ENCODE measurements at regions not wholly inside any gene's neighbourhood (a gene's known extent, or its start where the extent isn't known, plus 50 kb on each side); places are given as distances from the start of the nearest gene placed in this dataset.

GRCh38 chr12:58502226-58502625, 418.1 kb downstream of the LRIG3 start:
- peak; percentile 55 for DNase-seq

DNA sequence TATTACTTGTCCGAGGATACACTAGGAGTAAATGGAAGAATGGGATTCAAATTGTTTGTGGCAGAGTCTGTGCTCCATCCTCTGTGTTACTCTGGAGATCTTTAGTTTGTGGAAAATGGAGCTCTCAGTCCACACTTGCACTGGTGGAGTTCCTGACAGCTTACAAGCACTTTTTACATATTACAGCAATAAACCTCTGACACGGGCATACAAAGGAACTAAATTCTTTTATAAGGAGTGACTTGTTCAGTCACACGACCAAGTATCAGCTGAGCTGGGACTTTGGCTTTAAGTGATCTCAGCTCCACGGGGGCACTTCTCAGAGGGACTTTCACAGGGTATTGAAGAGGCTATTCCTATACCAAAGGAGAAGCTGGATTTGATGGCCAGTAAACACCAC, 417.5 kb downstream of the LRIG3 start:
- DNase-seq: no peak

GRCh38 chr12:58503731-58504130, 416.6 kb downstream of the LRIG3 start:
- no peak for DNase-seq

- DNase-seq: no peak
Measured at GRCh38 chr12:58504143-58504938, 416.0 kb downstream of the LRIG3 start.

GRCh38 chr12:58509116-58509885, 411.0 kb downstream of the LRIG3 start:
- no peak for DNase-seq

GRCh38 chr12:58513301-58513834, 406.9 kb downstream of the LRIG3 start:
- DNase-seq: peak; percentile 66

GRCh38 chr12:58513852-58514251, 406.5 kb downstream of the LRIG3 start:
- peak; percentile 56 for DNase-seq

DNA sequence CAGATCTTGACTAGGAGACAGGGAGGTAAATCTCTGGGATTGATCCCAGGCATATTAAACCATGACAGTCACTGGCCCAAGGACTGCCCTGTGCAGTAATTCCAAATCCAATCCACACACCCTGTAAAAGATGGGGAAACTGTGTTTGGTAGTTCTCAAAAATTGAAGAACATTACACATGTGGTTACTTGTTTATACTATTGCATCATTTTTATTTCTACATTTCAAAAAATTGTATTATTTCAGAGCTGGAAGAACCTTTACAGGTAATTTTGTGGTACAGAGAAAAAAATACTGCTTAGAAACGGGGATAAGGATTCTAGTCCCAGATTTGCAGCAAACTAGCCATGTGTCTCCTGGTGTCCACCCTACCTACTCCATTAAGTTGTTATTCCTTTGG, 400.5 kb downstream of the LRIG3 start:
- no peak for DNase-seq

GRCh38 chr12:58521152-58521551, 399.2 kb downstream of the LRIG3 start:
- no peak for DNase-seq

DNA sequence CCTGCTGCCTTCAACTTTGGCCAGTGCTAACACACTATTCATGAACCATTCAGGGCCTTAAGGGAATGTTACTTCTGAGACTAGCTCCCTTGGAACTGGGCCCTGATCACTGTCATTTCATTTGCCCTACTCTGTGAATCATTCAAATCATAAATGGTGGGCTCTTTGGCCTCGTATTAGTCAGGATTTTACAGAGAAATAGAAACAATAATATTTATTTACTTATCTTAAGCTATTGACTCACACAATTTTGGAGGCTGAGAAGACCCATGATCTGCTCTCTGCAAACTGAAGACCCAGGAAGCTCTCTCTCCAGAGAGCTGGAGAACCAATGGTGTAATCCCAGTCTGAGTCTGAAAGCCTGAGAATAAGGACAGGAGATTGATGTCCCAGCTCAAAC, 398.5 kb downstream of the LRIG3 start:
- DNase-seq: no peak

DNA sequence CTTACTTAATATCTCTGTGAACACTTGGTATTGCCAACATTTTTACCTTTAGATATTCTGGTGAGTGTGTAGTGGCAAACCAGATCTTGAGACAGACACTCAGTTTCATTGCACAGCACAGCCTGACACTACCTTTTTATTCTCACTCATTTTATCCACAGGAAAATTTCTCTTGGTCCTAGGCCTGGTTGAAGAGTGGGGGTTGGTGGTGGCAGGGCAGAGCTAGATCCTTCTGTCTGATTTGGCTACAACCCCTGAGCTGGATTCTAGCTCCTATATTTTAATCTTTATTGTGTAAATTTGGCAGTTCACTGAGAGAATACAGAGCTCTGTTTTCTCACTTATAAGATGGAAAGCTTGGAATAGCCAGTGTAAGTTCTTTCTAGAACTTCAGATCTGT, 396.9 kb downstream of the LRIG3 start:
- no peak for DNase-seq

DNA sequence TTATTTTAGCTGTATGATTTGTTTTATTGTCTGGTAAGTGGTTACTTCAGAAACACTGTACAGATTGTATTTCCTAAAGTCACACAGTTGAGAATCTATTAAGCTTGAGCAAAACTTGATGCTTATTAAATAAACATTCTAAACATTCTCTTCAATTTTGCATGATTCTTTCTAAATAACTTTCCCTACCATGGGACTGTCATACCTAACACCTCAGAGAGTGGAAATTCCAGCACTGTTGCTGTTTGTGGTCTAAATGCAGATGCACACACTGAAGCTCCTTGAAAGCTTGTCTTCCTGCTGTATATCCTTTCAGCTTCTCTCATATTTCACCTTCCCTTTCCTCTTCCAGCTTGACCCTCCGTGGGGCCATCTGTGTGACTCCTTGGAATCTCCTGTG, 392.0 kb downstream of the LRIG3 start:
- no peak for DNase-seq

DNA sequence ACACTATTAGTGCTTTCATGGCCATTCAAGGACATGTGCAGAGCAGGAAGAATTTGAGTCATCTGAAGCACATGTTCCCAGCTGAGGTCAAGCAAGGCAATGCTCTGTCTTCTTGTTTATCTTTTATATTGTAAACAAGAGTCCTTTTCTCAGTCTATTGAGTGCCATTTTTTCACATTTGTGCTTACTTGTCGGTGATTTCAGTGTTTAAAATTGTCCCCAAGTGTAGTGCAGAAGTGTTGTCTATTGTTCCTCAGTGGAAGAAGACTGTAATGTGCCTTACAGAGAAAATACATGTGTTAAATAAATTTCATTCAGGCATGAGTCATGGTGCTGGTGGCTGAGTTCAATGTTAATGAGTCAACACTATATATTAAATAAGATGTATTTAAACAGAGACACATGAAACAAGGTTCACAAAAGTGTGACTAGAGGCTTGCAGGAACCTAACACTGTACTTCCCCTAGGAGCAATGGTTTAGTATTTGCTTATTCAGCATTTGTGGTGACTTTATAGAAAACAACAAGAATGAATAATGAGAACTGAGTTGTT, 391.1 kb downstream of the LRIG3 start:
- no peak for DNase-seq

DNA sequence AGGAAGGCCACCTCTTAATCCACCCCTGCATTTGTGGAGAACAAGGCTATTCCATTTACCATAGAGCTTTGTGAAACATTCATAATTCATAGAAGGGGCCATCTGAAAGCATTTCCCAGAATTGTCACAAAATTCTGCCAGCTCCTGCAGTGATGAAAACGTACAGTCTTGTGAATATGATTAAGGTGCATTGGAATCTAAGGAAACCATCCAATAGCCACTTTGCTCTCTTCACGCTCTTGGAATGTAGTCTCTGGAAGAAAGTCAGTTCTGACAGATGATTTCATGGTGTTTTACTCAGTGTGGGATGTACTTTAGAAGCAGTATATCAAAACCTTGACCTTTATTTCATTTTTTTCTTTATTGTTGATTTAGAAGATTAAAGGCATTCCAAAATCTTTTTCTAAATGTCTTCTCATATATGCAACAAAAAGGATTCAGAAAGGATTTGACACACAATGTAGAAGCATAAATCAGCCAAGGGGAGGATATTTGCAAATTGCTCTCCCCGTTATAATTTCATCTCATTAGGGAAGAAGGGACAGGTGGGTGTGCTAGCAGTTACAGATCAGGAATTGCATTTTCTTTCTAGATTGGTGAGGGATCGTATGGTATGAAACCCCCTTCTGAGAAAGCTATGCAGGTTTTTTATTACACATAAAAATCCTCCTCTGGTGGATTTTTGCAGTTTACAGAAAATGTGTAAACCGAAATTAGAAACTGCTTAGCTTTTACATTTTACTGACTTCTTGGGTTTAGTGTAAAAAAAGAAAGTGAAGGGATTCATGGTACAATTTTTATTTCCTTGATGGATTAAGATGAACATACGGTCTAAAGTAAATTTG, 390.2 kb downstream of the LRIG3 start:
- DNase-seq: no peak

DNA sequence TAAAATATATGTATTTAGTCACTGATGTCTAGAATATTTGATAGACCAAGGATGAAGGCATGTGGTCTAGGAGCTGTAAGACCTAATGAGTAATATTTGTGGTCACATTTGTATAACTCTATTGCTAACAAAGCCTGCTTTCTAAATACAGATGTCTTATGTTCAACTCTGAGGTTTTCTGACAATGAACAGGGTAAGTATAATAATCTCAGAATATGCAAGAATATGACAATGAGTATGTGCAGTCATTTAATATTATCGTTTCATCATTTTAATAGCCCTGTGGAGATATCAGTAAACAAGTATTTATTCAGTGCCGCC, 389.6 kb downstream of the LRIG3 start:
- no peak for DNase-seq

DNA sequence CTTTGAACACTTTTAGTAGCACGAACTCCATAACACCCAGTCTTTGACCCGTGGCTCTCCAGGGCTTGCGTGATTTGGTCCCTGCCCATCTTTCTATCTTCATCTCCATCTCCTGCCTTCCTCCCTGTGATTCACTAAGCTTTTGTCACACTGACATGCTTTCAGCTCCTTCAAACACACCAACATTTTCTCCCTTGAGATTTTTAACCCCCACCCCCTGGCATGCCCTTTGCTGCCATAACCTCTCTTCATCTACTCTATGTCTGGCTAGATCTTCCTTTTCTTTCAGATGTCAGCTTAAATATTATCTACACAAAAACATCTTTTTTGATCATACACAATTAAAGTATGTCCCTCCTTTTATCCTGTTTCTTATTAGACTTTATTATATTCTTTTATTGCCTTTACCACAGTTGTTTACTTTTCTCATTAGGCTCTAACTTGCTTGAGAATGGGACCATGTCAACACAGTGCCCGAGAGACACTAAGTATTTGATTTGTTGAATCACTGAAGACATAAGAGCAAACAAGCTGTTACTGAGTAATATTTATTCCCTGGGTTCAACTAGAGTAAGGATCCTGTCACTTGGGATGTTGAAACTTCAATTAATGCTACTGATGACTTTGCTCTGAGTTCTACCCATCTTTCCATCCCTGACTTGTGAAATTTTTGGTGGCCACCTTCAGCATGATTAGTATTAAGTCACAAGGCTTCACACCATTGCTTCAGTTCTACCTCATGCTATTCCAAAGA, 387.3 kb downstream of the LRIG3 start:
- no peak for DNase-seq

- DNase-seq: no peak
Measured at GRCh38 chr12:58533652-58534051, 386.7 kb downstream of the LRIG3 start.

- DNase-seq: no peak
Measured at GRCh38 chr12:58537278-58537677, 383.0 kb downstream of the LRIG3 start.

GRCh38 chr12:58539295-58539694, 381.0 kb downstream of the LRIG3 start:
- DNase-seq: no peak

DNA sequence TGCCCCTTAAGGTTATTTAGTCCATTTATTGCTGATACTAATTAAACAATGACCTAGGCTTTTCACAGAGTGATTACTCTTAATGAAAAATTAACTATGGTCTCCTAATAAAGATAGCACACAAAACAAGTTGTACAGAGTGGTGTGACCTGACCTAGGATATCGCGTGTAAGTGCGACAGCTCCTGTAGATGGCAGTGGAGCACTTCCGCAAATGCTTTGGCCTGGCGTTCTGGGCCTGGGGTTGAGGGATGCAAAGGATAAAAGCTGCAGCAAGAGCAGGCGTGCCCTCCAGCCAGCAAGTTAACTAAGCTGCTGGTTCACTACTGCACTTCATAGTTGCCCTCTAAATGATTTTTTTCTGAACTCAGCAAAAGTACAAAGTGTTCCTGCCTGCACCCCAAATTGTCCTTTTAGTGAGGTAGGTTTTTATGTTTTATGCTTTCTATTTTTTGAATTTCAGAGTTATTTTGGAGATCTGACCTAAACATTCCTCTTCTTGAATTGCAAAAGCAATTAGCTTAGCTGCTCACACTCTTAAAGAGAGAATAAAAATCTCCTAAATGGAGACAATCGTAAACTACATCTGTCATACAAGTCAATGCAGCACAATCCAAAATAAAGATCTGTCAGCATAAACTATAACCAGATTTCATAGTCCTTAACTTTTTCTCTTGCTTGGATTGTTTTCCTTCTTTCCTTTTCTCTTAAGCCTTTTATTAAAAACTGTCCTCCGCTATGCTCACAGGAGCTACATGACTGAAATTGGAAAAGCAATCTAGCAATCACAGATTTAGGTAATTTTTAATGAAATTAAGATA, 379.6 kb downstream of the LRIG3 start:
- DNase-seq: peak; percentile 89

- DNase-seq: no peak
Measured at GRCh38 chr12:58541300-58541690, 379.0 kb downstream of the LRIG3 start.
